Testis (tissue), 2 donors: ENCODE measurements at regions not wholly inside any gene's neighbourhood (a gene's known extent, or its start where the extent isn't known, plus 50 kb on each side); places are given as distances from the start of the nearest gene placed in this dataset.

ENCODE experiments used
- DNase-seq: peaks from one replicate; pipeline ENCODE4 v3.0.0-alpha.2; 2019
- H3K27ac ChIP-seq, 2 donors: fragments of 200-600 bp; sonication (generic); one replicate each; pipeline ENCODE4 v1.5.1; 2019
- H3K27me3 ChIP-seq: fragments of 200-600 bp; sonication (generic); one replicate; pipeline ENCODE4 v1.5.1; 2019
- H3K36me3 ChIP-seq: fragments of 200-600 bp; sonication (generic); one replicate; pipeline ENCODE4 v1.5.1; 2017; ENCODE audit warnings: low read depth; ENCODE audit errors: missing control alignments
- H3K4me1 ChIP-seq: fragments of 200-600 bp; sonication (generic); one replicate; pipeline ENCODE4 v1.5.1; 2019
- H3K4me3 ChIP-seq, 2 donors: fragments of 200-600 bp; sonication (generic); one replicate each; pipeline ENCODE4 v1.5.1; 2017 to 2019
- H3K9me3 ChIP-seq: fragments of 200-600 bp; sonication (generic); one replicate; pipeline ENCODE4 v1.5.1; 2017
- CTCF ChIP-seq, 3 experiments: fragments of 450-650 bp in 2 of 3; fragments of 200-600 bp in 1 of 3; sonication (generic) in 1 of 3; IDR thresholded peaks; one replicate each; pipeline ENCODE4 v1.5.1; 2016 to 2019; ENCODE audit warnings: antibody characterized with exemption in 3 of 3, mild to moderate bottlenecking in 2 of 3, moderate library complexity in 1 of 3
- POLR2A ChIP-seq: fragments of 450-650 bp; IDR thresholded peaks from one replicate; pipeline ENCODE4 v1.6.1; 2017; ENCODE audit warnings: antibody characterized with exemption, mild to moderate bottlenecking, moderate library complexity
- WGBS, 2 donors: methylation state at CpG; one replicate each; pipeline ENCODE4 v1.1.5; 2018; 5-methylcytosine and 5-hydroxymethylcytosine counted together
- intact Hi-C: fragments of 100-400 bp; cut with DNase I; formaldehyde crosslinking; loops from one replicate; pipeline ENCODE4 v1.15.1; 2023; ENCODE audit warnings: low total_unique reads

- H3K27ac ChIP-seq, result no peak overlapping the region
- no peak overlapping the region for H3K4me3 ChIP-seq
- H3K36me3 ChIP-seq, result no peaks in the 10 kb centered on the region
- DNase-seq, result no peak
- intact Hi-C loops, result no loop called here
- WGBS, 2 donors, result 68 to 84% methylated on average over 6 of the region's 6 CpGs
- no peaks in the 10 kb centered on the region for H3K4me1 ChIP-seq
- no peaks in the 10 kb centered on the region for H3K9me3 ChIP-seq
- H3K27me3 ChIP-seq, result no peaks in the 10 kb centered on the region
- no peak for TF ChIP-seq CTCF (IDR thresholded peaks at IDR 0.05)
- no peak for TF ChIP-seq POLR2A
Measured at GRCh38 chrX:17919896-17920446, 58.9 kb upstream of the RAI2 start.

DNA sequence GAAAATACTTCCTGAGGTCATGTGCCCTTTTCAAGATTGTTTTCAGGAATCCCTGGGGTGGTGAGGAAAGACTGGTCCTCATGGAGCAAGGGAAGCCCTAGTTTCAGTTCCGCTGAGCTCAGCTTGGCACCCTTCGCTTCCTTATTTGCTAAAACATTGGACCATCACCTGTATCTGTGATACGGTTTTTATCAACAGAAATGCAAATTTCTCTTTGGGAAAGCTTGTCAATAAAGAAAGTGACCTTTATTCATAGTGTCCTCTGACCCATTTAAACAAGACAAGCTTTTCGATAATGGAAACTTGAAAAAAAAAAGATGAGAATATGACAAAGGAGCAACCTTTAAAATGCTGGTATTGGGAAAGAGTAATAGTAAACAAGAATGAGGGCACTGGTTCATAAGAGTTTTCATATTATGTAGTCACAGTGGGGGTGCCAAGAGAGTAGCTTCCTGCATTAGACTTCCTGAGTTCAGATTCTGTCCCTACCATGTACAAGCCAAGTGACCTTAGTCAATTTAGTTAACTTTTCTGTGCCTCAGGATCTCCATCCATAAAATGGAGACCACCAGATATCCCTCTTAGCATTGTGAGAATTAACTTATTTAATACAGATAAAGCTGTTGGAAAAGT is 57.0 kb upstream of the RAI2 start:
- H3K36me3 ChIP-seq, result no peaks in the 10 kb centered on the region
- WGBS, 2 donors, result 88% methylated on average over 4 of the region's 4 CpGs
- intact Hi-C loops, result no loop called here
- H3K27me3 ChIP-seq, result no peaks in the 10 kb centered on the region
- no peak for DNase-seq
- H3K4me3 ChIP-seq, result no peak overlapping the region
- H3K9me3 ChIP-seq, result no peaks in the 10 kb centered on the region
- no peaks in the 10 kb centered on the region for H3K4me1 ChIP-seq
- H3K27ac ChIP-seq, result no peak overlapping the region
- TF ChIP-seq CTCF (IDR thresholded peaks at IDR 0.05), result no peak
- TF ChIP-seq POLR2A, result no peak

DNA sequence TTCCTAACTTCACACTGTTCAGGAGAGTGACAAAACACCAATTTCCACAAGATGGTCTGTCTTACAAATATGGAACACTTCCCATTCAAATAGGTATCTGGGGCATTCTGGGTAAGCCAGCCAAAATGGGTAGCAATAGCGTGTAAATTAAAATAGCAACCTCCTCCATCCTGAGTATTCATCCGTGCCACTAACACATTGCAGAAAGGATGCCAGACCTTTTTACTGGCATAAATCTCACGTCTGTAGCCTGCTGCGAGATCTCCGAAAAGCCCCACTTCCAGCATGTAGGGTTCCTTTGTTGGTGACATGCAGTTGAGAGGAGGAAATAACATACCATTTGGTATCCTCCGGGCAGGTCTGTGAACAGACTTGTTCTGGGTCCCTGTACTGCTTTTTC is 52.7 kb upstream of the RAI2 start:
- DNase-seq, result no peak
- H3K9me3 ChIP-seq, result no peaks in the 10 kb centered on the region
- intact Hi-C loops, result no loop called here
- 85 to 93% methylated on average over 3 to 6 of the region's 6 CpGs for WGBS, 2 donors
- H3K27me3 ChIP-seq, result no peaks in the 10 kb centered on the region
- H3K36me3 ChIP-seq, result no peaks in the 10 kb centered on the region
- no peak overlapping the region for H3K27ac ChIP-seq
- H3K4me1 ChIP-seq, result no peaks in the 10 kb centered on the region
- TF ChIP-seq CTCF (IDR thresholded peaks at IDR 0.05) (no peak), POLR2A (no peak)
- H3K4me3 ChIP-seq, result no peak overlapping the region
